ENCODE measurements at regions not wholly inside any gene's neighbourhood (a gene's known extent, or its start where the extent isn't known, plus 50 kb on each side); places are given as distances from the start of the nearest gene placed in this dataset.

- DNase-seq (ENCODE audit: low spot score): no peak
Measured at GRCh38 chr10:108427146-108427545, 1262.6 kb upstream of the SORCS1 start.

GRCh38 chr10:108425283-108425964, 1260.9 kb upstream of the SORCS1 start:
- DNase-seq (ENCODE audit: low spot score): no peak

- DNase-seq (ENCODE audit: low spot score): no peak
Measured at GRCh38 chr10:108424656-108425055, 1260.2 kb upstream of the SORCS1 start.

GRCh38 chr10:108422286-108422685, 1257.8 kb upstream of the SORCS1 start:
- DNase-seq (ENCODE audit: low spot score): no peak

GRCh38 chr10:108421266-108421665, 1256.8 kb upstream of the SORCS1 start:
- no peak for DNase-seq (ENCODE audit: low spot score)

- DNase-seq (ENCODE audit: low spot score): no peak
Measured at GRCh38 chr10:108413954-108414353, 1249.4 kb upstream of the SORCS1 start.

GRCh38 chr10:108412323-108412722, 1247.8 kb upstream of the SORCS1 start:
- no peak for DNase-seq (ENCODE audit: low spot score)

- no peak for DNase-seq (ENCODE audit: low spot score)
Measured at GRCh38 chr10:108411894-108412293, 1247.4 kb upstream of the SORCS1 start.

- no peak for DNase-seq (ENCODE audit: low spot score)
Measured at GRCh38 chr10:108411206-108411605, 1246.7 kb upstream of the SORCS1 start.

GRCh38 chr10:108410236-108410635, 1245.7 kb upstream of the SORCS1 start:
- DNase-seq (ENCODE audit: low spot score): no peak

GRCh38 chr10:108409306-108409705, 1244.8 kb upstream of the SORCS1 start:
- DNase-seq (ENCODE audit: low spot score): no peak

GRCh38 chr10:108404155-108404554, 1239.6 kb upstream of the SORCS1 start:
- DNase-seq (ENCODE audit: low spot score): no peak

- DNase-seq (ENCODE audit: low spot score): no peak
Measured at GRCh38 chr10:108399465-108399864, 1235.0 kb upstream of the SORCS1 start.

- DNase-seq (ENCODE audit: low spot score): no peak
Measured at GRCh38 chr10:108393089-108393488, 1228.6 kb upstream of the SORCS1 start.

- DNase-seq (ENCODE audit: low spot score): no peak
Measured at GRCh38 chr10:108392286-108392685, 1227.8 kb upstream of the SORCS1 start.

- no peak for DNase-seq (ENCODE audit: low spot score)
Measured at GRCh38 chr10:108388706-108389105, 1224.2 kb upstream of the SORCS1 start.

- DNase-seq (ENCODE audit: low spot score): no peak
Measured at GRCh38 chr10:108385963-108386362, 1221.5 kb upstream of the SORCS1 start.

GRCh38 chr10:108384378-108384777, 1219.9 kb upstream of the SORCS1 start:
- DNase-seq (ENCODE audit: low spot score): no peak

- no peak for DNase-seq (ENCODE audit: low spot score)
Measured at GRCh38 chr10:108378779-108379178, 1214.3 kb upstream of the SORCS1 start.

GRCh38 chr10:108375691-108376090, 1211.2 kb upstream of the SORCS1 start:
- no peak for DNase-seq (ENCODE audit: low spot score)

- DNase-seq (ENCODE audit: low spot score): no peak
Measured at GRCh38 chr10:108374991-108375390, 1210.5 kb upstream of the SORCS1 start.

GRCh38 chr10:108365541-108365940, 1201.0 kb upstream of the SORCS1 start:
- no peak for DNase-seq (ENCODE audit: low spot score)

- no peak for DNase-seq (ENCODE audit: low spot score)
Measured at GRCh38 chr10:108363576-108363975, 1199.1 kb upstream of the SORCS1 start.

- DNase-seq (ENCODE audit: low spot score): no peak
Measured at GRCh38 chr10:108362961-108363360, 1198.5 kb upstream of the SORCS1 start.
